Stimulated activated CD8-positive, alpha-beta memory T cell treated with anti-CD3 and anti-CD28 coated beads, Interleukin-4, amount 100 ng/mL, for 24 hours (primary cell): ENCODE measurements at regions not wholly inside any gene's neighbourhood (a gene's known extent, or its start where the extent isn't known, plus 50 kb on each side); places are given as distances from the start of the nearest gene placed in this dataset.

Source experiments
- DNase-seq: peaks from one replicate; pipeline ENCODE4 v3.0.0-alpha.2; 2020; ENCODE audit warnings: low read depth

- no peak for DNase-seq
These were observed 674.2 kb upstream of the PKN2 start for GRCh38 chr1:88009916-88010315.

GRCh38 chr1:88013485-88013884 is 670.6 kb upstream of the PKN2 start:
- DNase-seq, result no peak

DNA sequence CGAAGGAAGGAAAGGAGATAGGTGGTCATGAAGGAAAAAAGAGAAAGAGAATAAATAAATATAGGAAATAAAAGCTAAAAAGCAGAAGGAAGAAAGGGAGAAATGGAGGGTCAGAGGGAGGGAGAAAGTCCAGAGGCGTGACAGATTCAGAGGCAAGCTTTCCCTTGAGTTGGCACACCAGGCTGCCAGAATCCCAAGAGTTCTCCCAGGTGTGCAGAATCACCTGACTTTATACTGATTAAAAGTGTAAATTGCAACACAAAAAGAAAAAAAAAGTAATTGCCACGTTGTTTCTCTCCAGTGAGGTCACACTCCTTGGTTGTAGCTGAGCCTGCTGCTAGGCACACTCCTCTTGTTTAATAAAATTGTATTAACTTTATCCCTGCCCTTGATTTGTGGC is 669.9 kb upstream of the PKN2 start:
- no peak for DNase-seq

DNA sequence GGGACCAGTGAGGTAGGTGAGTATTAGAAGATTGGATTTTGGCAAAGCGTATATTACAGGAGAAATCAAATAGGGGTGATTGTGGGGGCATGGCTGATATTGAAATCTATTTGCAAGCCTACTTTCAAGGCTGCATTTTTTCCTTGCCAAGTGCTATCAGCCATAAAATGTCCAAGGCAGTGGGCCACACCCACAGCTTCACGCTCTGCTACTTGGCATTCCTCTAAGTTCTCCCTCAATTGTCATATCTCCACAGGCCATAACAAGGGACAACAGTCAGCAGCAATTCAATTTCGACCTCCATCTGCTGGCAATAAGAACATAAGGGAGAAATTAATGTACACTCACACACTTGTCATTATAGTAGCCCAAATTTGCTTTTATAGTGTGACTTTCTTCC is 667.1 kb upstream of the PKN2 start:
- DNase-seq, result no peak

GRCh38 chr1:88021529-88021928 is 662.5 kb upstream of the PKN2 start:
- no peak for DNase-seq

DNA sequence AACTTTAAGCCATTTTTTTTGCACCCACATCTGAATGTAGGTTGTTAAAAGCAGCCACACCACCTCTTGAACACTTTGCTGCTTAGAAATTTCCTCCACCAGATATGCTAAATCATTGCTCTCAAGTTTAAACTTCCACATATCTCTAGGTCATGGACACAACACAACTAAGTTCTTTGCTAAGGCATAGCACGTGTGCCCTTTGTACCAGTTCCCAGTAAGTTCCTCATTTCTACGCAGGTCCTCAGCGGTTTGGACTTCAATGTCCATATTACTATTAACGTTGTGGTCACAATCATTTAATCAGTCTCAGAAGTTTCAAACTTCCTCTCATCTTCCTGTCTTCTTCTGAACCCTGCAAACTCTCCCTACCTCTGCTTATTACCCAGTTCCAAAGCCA is 661.6 kb upstream of the PKN2 start:
- DNase-seq, result no peak

- no peak for DNase-seq
These were observed 654.9 kb upstream of the PKN2 start for GRCh38 chr1:88029142-88029541.

DNA sequence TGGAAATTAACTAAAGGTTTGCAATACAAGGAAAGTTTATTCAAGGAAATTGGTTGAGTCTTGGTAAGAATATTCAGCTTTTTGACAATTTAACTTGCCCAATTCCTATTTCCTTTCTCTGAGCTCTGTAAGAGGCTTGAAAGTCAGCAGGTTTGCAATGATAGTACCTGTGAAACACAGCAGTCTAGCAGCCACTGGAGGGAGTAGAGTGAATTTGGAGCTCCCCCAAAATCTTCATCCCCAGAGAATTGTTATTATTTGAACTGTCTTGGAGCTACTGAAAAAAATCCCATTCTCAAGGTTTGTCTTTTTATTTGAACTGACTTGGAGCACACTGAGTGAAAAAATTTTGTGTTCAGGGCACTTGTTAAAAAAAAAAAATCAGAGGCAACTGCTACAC is 654.2 kb upstream of the PKN2 start:
- no peak for DNase-seq

GRCh38 chr1:88035578-88035977 is 648.5 kb upstream of the PKN2 start:
- no peak for DNase-seq

DNA sequence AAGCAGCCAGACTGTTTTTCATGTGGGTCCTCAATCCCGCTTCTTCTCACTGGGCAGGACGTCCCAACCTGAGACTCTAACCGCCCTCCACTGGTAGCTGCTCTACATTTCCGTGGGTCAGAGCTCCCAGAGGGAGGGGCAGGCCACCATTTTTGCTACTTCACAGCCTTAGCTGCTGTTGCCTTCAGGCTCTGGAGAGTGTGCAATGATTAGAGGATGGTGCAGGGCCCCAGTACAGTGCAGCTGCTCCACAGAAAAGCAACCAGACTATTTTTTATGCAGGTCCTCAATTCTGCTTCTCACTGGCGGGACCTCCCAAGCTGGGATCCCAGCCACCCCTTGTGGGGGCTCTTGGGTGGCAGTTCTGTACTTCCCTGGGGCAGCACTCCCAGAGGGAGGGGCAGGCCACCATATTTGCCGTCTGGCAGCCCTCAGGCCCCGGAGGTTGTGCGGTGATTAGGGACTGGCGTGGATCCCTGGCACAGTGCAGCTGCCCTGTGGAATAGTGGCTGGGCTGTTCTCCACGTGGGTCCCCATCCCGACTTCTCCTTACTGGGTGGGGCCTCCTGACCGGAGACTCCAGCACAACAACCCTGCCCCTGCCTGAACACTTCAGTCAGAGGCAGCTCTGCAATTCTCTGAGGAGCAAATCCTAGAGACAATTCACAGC is 647.6 kb upstream of the PKN2 start:
- DNase-seq, result no peak

DNA sequence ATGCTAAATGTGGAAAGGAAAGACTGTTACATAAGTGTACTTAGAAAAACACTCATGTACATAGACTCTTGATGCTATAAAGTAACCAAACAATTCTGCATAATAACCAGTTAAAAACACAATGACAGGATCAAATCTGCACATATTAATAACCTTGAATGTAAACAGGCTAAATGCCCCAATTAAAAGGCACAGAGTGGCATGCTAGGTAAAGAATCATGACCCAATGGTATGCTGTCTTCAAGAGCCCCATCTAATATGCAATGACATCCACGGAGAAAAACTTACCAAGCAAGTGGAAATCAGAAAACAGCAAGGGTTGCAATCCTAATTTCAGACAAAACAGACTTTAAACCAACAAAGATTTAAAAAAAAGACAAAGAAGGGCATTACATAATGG is 644.8 kb upstream of the PKN2 start:
- no peak for DNase-seq

GRCh38 chr1:88043834-88044233 is 640.2 kb upstream of the PKN2 start:
- no peak for DNase-seq

DNA sequence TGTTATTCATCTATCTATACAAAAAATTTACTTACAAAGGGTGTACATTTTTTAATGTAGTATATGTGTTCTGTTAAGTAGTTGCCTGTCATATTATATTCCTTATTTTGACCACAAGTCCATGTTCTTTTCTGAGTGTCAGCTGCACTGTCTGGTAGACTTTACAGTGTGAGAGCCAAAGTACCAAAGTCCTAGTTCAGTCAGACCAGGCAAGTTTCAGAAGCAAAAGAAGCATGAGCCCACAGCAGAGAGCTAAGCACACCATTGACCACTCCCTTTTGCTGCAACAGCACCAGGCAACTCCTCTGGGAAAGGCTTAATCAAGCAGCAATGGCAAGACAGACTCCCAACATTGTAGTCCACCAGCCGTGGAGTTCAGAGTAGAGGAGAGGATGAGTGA is 631.9 kb upstream of the PKN2 start:
- no peak for DNase-seq

DNA sequence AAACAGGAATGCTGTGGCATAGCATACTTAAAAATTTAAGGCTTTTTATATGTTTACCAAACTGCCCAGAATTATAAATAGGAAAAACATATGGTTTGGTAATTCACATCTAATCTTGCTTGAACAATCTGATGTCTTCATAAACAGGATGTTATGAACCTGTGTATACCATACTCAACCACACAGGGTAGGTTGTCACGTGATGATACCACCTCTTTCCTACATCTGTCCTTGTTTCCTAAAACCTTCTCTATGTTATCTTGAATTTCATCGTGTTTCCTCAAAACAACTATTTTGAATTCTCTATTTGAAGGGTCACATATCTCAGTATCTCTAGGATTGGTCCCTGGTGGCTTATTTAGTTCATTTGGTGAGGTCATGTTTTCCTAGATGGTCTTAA is 631.0 kb upstream of the PKN2 start:
- no peak for DNase-seq

DNA sequence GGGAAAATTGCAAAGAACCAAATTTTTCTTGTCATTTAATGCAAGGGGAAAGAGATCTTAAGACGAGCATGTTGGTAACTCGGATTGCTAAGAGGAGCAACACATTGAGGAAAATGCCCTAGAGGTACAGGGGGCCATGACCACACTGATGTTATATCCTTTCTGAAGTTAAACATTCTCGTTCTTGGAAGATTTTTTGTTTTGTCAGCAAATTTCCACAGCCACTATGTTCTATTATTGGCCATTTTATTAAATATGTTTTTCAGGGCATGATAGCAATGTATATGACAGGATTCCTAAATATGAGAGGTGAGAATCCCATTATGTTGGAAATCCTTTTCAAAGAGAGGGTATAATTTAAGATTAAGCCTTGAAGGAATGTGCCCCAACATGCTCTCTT is 627.2 kb upstream of the PKN2 start:
- DNase-seq, result no peak

GRCh38 chr1:88058205-88058604 is 625.9 kb upstream of the PKN2 start:
- DNase-seq, result no peak

- no peak for DNase-seq
These were observed 623.9 kb upstream of the PKN2 start for GRCh38 chr1:88060112-88060673.

- DNase-seq, result no peak
These were observed 623.2 kb upstream of the PKN2 start for GRCh38 chr1:88060750-88061491.

GRCh38 chr1:88061492-88062177 is 622.4 kb upstream of the PKN2 start:
- no peak for DNase-seq

- no peak for DNase-seq
These were observed 621.4 kb upstream of the PKN2 start for GRCh38 chr1:88062650-88063153.

GRCh38 chr1:88063605-88064004 is 620.5 kb upstream of the PKN2 start:
- no peak for DNase-seq

GRCh38 chr1:88068407-88068960 is 615.6 kb upstream of the PKN2 start:
- DNase-seq, result no peak

DNA sequence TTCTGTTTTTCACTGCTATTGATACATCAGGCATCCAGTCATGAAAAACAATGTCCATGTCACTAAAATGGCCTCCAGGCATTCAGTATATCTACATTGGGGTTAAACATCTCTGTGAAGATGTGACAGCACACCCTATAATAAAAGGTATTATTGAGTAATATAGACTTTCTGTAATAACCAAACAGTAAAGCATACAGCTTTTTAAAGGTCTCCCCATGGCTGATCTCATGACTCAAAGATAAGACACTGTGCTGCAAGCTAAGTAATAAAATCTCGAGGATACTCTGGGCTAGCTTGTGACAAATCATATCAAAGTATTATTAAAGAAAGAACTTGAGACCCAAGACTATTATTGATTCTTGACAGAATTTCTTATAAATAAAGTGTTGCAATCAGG is 613.1 kb upstream of the PKN2 start:
- no peak for DNase-seq
